CD1c-positive myeloid dendritic cell (primary cell): ENCODE measurements at regions not wholly inside any gene's neighbourhood (a gene's known extent, or its start where the extent isn't known, plus 50 kb on each side); places are given as distances from the start of the nearest gene placed in this dataset.
"Not testable (repeated sequence)": the region's sequence is repeated elsewhere in the genome, so short reads cannot be mapped to it uniquely, and the experiment has no call there.

ENCODE experiments used
- DNase-seq: peaks from one replicate; pipeline ENCODE4 v3.0.0-alpha.2; 2016; ENCODE audit errors: extremely low spot score

DNA sequence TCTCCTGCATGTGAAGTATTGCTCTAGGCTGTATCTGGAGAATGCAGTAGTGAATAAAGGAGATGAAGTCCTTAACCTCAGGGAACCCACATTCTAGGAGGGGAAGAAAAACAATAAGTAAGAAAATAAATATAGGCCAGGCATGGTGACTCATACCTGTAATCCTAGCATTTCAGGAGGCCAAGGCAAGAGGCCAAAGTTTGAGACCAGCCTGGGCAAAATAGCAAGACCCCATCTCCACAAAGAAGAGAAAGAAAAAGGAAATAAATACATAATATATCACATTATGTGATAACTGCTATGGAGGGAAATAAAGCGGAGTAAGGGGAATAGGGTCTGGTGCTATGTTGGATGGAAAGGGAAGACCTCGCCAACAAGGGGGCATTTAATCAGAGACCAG lies 94.0 kb downstream of the QRSL1 start:
- not testable (repeated sequence) for DNase-seq

DNA sequence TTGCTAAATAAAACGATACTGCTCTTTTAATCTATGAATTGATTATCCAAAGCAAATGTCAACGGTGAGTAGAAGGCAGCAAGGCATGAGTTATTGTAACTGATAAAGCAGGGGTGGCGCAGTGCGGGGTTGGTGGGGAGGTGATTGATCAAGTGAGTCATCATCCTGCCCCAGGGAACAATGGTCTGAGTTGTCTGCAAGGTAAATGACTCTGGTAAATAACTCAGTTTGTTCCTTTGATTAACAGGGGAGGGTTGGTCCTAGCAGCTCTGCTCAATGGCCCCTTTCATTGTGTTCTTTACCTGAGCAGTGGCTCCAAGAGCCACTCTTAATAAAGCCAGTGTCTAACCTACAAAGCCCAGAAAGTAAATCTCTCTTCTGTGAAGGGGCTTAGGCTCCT lies 91.8 kb downstream of the QRSL1 start:
- not testable (repeated sequence) for DNase-seq
